HUES6 (cell line): ENCODE measurements at regions not wholly inside any gene's neighbourhood (a gene's known extent, or its start where the extent isn't known, plus 50 kb on each side); places are given as distances from the start of the nearest gene placed in this dataset.
A peak's percentile ranks its signal among the peaks of the same experiment; 100 is the strongest.

ENCODE experiments used
- H3K27ac ChIP-seq: 2 replicates; pipeline ENCODE4 v1.7.0; 2013; ENCODE audit warnings: low read depth, mild to moderate bottlenecking, low read length, inconsistent platforms
- H3K27me3 ChIP-seq: 2 replicates; pipeline ENCODE4 v1.6.1; 2013; ENCODE audit warnings: low read length; ENCODE audit not compliant: control insufficient read depth, insufficient read depth
- H3K36me3 ChIP-seq: 2 replicates; pipeline ENCODE4 v1.6.1; 2013; ENCODE audit warnings: low read length; ENCODE audit not compliant: control insufficient read depth, insufficient read depth
- H3K4me1 ChIP-seq: 2 replicates; pipeline ENCODE4 v1.6.1; 2013; ENCODE audit warnings: low read length; ENCODE audit not compliant: control insufficient read depth, insufficient read depth
- H3K4me3 ChIP-seq: 2 replicates; pipeline ENCODE4 v1.5.1; 2013; ENCODE audit warnings: low read depth, low read length
- H3K9ac ChIP-seq: one replicate; pipeline ENCODE4 v1.6.1; 2013; ENCODE audit warnings: mild to moderate bottlenecking, low read length
- H3K9me3 ChIP-seq: 2 replicates; pipeline ENCODE4 v1.6.1; 2013; ENCODE audit warnings: low read depth, low read length; ENCODE audit not compliant: control insufficient read depth, insufficient read depth

DNA sequence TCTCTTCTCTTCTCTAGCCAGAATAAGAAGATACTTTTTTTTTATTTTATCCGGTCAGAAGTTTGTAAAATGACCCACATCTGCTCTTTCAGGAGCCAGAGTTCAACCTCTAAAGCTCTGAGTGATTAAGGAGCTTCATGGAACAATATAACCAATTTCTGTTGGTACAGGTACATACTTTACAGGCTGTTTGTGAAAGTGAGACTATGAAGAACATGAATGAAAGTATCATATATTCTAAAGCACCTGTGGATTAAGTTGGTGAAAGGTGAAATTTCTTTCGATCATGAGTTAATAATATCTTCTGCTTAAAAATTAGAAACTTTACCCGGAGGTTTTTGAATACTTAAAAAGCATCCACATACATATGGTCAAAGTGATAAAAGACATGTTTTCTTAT is 65.2 kb downstream of the DMRT2 start:
- Histone ChIP-seq H3K9me3 (no peaks in the 10 kb centered on the region), H3K4me1 (peaks cover under 1% of the 10 kb centered on the region; the same call in 1 of the 2 replicates), H3K9ac (no peak overlapping the region), H3K4me3 (no peak overlapping the region), H3K36me3 (no peaks in the 10 kb centered on the region), H3K27ac (no peak overlapping the region), H3K27me3 (no peaks in the 10 kb centered on the region)

DNA sequence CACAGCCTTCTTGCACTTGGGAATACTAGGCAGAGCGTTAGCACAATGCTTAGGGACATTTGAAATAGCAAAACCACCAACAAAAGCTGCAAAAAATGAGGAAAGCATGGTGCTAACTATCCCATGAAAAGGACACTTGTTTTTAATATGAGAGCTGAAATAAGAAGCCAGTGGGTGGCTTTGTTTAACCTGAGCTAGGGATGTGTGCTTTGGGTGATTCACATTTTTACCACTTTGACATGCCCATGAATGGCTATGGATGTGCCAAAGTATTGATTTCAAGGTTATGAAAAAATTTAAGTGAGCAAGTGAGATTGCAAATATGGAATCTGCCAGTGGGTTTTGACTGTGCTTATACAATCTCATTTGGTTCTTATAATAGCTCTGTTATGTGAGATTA is 67.3 kb downstream of the DMRT2 start:
- H3K27me3 ChIP-seq: no peaks in the 10 kb centered on the region
- no peaks in the 10 kb centered on the region for H3K36me3 ChIP-seq
- H3K9ac ChIP-seq: no peak overlapping the region
- H3K4me3 ChIP-seq: no peak overlapping the region
- H3K27ac ChIP-seq: no peak overlapping the region
- H3K9me3 ChIP-seq: no peaks in the 10 kb centered on the region
- H3K4me1 ChIP-seq: peaks cover 6% of the 10 kb centered on the region; the same call in 1 of the 2 replicates

DNA sequence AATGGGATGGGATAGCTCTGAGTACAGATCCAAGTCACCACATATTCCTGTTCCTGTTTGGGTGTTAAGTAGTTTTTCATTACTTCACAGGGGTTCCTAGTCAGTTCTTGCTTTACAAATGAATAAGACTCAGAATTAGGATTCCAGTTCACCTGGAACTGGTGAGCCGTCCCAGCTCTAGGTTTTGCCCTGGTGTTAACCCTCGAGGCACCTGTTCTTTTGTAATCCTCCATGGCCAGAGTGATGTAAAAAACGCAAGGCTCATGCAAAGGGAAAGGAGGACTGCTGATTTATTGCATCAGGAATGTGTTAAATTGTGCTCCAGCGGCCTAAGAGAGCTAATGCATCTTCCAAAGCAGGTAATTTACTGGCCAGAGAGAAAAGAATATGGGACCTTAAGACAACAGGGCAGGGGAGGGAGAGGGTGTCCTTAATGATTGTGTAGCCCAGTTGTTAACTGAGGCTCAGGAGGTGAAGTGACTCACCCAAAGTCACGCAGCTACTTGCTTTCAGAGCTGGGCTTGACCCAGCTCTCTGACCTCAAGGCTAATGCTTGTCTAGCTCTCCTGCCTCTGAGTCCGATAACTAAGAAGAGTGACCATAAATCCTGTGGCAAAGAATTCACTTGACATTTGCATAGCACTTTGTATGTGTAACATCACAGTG is 70.5 kb downstream of the DMRT2 start:
- Histone ChIP-seq H3K9me3 (no peaks in the 10 kb centered on the region), H3K9ac (no peak overlapping the region), H3K4me1 (peaks cover 6% of the 10 kb centered on the region; the same call in 1 of the 2 replicates), H3K27ac (no peak overlapping the region), H3K36me3 (no peaks in the 10 kb centered on the region), H3K27me3 (no peaks in the 10 kb centered on the region), H3K4me3 (no peak overlapping the region)

DNA sequence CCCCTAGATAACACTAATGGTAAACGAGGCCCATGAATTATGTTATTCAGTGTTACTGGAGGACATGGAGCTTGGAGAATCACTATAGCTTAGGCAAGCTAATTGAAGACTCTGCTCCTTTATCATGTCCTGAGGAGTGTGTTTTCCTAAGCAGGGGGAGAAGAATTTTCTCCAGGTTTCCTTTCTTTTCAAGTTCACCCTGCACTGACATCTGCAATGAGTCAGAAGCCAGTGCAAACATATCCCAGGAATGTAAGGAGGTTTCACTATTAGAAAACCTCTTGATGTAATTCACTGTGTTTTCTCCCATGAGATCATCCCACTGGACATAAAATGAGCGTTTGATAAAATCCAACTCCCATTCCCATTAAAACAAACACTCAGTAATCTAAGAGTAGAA is 75.6 kb downstream of the DMRT2 start:
- Histone ChIP-seq H3K4me3 (no peak overlapping the region), H3K4me1 (peaks cover 7% of the 10 kb centered on the region), H3K9me3 (no peaks in the 10 kb centered on the region), H3K27me3 (no peaks in the 10 kb centered on the region), H3K36me3 (no peaks in the 10 kb centered on the region), H3K27ac (no peak overlapping the region), H3K9ac (no peak overlapping the region)

DNA sequence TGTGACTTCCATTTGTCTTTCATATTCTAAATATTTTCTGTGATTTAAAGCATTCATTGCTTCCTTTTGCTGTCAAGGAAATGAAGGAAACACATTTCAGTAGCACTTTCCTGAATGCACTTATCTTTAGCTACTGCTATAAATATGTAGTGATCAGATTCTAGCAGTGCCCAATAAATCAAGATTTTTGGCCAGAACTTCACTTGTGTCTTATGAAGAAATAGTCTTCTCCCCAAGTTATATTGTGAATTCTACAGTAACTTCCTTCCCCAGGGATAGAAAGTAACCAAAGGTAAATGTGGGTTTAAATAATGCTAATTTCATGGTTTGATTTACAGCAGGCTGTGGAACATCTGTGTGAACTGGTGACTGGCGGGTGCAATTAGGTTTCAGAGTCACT is 77.9 kb downstream of the DMRT2 start:
- no peak overlapping the region for H3K9ac ChIP-seq
- H3K27ac ChIP-seq: no peak overlapping the region
- no peaks in the 10 kb centered on the region for H3K27me3 ChIP-seq
- no peak overlapping the region for H3K4me3 ChIP-seq
- no peaks in the 10 kb centered on the region for H3K36me3 ChIP-seq
- peaks cover 5% of the 10 kb centered on the region for H3K4me1 ChIP-seq
- no peaks in the 10 kb centered on the region for H3K9me3 ChIP-seq

DNA sequence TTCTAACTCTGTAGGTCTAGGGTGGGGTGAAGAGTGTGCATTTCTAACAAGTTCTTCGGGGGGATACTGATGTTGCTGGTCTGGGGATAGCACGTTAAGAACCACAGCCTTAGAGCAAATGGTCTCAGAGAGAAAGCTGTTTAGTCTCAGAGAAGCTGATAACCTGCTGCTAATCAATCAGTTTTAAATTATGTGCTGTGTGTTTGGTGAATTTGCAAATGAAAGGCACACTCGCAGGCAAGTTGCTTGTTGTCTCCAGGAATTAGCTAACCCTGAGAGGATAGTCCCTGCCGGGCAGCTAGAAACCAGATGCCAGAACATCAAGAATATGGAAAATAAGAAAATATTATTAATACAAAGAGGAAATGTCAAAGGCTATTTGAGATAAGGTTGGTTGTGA is 79.2 kb downstream of the DMRT2 start:
- H3K4me3 ChIP-seq: peak overlapping the region; percentile 18; the same call in 1 of the 2 replicates
- no peak overlapping the region for H3K9ac ChIP-seq
- H3K36me3 ChIP-seq: no peaks in the 10 kb centered on the region
- peaks cover 5% of the 10 kb centered on the region for H3K4me1 ChIP-seq
- H3K9me3 ChIP-seq: no peaks in the 10 kb centered on the region
- no peak overlapping the region for H3K27ac ChIP-seq
- no peaks in the 10 kb centered on the region for H3K27me3 ChIP-seq

DNA sequence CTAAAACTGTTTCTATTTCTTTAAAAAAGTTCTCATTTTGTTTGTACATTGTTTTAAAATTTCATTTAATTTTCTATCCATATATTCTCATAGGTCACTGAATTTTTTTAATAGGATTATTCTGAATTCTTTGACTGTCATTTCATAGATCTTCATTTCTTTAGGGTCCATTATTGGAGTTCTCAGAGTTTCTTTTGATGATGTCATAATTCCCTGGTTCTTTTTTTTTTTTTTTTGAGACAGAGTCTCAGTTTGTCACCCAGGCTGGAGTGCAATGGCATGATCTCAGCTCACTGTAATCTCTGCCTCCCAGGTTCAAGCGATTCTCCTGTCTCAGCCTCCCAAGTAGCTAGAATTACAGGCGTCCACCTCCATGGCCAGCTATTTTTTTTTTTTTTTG is 89.9 kb downstream of the DMRT2 start:
- Histone ChIP-seq H3K36me3 (no peaks in the 10 kb centered on the region), H3K27me3 (no peaks in the 10 kb centered on the region), H3K4me3 (no peak overlapping the region), H3K27ac (no peak overlapping the region), H3K9me3 (0 out of 2 replicates have a peak, but pooled peaks cover 4% of the 10 kb centered on the region), H3K9ac (no peak overlapping the region), H3K4me1 (no peaks in the 10 kb centered on the region)

DNA sequence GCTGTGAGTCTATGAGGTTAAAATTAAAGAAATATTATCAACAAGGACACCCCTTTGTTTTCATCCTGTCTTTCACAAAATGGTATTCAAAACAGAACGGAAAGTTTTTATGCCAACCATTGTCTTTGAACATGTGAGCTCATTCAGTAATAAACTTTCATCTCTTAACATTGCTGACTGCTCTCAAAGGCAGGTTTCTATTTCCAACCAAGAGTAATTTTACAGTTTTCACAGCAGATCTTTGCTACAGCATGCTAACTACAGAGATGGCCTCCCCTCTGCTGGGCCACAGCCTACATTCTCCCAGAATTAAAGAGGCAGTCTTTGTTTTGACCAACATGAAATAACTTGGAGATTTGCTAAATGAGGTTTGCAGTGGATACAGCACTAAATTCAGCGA is 101.5 kb downstream of the DMRT2 start:
- no peaks in the 10 kb centered on the region for H3K36me3 ChIP-seq
- no peaks in the 10 kb centered on the region for H3K4me1 ChIP-seq
- H3K27ac ChIP-seq: no peak overlapping the region
- H3K4me3 ChIP-seq: no peak overlapping the region
- H3K9ac ChIP-seq: no peak overlapping the region
- H3K27me3 ChIP-seq: no peaks in the 10 kb centered on the region
- no peaks in the 10 kb centered on the region for H3K9me3 ChIP-seq

DNA sequence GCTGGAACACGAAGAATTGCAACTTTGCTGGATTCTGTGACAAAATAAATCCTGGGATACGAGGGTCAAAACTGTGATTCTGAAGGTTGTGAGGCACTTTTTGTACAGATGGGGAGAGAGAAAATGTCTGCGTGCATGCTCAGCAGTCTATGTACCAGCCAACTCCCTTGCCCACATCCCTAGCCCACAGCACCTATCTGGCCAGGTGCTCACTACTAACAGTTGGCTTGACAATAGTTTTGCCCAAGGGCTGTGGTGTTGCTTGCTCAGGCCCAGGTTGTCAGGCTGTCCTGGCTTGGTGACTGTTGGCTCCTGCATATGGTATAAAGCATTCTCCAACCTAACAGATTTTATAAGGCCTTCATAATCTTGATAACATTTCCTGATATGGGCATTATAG is 102.0 kb downstream of the DMRT2 start:
- Histone ChIP-seq H3K9ac (no peak overlapping the region), H3K27ac (no peak overlapping the region), H3K27me3 (no peaks in the 10 kb centered on the region), H3K9me3 (no peaks in the 10 kb centered on the region), H3K36me3 (no peaks in the 10 kb centered on the region), H3K4me3 (no peak overlapping the region), H3K4me1 (no peaks in the 10 kb centered on the region)

DNA sequence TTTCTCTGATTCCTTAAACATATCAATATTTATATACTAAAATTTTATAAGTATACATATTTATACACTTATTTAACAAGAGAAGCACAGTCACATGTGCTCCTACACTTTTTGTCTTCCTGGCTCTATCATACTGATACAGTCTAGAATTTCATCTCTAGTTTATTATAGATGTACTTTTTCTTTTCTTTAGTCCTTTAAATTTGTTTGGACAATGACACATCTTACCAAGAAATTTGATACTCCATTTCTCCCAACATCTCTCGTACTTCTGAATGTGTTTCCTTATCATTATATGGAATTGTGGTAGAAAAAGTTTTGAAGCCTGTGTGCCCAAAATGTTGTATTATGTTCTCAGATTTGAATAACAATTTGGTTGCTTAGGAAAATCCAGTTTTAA is 104.6 kb downstream of the DMRT2 start:
- no peak overlapping the region for H3K27ac ChIP-seq
- no peaks in the 10 kb centered on the region for H3K4me1 ChIP-seq
- no peaks in the 10 kb centered on the region for H3K27me3 ChIP-seq
- H3K4me3 ChIP-seq: no peak overlapping the region
- H3K9me3 ChIP-seq: no peaks in the 10 kb centered on the region
- H3K9ac ChIP-seq: no peak overlapping the region
- H3K36me3 ChIP-seq: no peaks in the 10 kb centered on the region

DNA sequence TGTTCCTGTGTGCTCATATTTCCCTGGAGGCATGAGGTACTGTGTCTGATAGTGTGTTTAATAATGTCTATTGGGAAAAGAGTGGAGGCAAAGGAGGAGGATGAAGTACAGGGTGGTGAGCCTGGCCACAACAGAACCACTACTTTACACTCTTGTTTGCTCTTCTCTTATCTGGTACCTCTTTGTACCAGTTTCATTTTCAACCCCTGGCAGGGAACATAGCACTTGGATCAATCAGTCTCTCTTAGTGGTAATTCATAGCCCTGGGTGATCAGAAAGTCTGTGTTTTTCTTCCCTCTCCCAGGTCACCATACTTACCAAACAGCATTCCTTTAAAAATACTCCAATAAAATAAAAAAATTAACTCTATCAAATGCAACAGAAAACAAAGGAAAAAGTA is 105.4 kb downstream of the DMRT2 start:
- no peaks in the 10 kb centered on the region for H3K9me3 ChIP-seq
- no peak overlapping the region for H3K27ac ChIP-seq

More for the DNA sequence above, 105.4 kb downstream of the DMRT2 start:
- Histone ChIP-seq H3K27me3 (no peaks in the 10 kb centered on the region), H3K9ac (no peak overlapping the region), H3K36me3 (no peaks in the 10 kb centered on the region), H3K4me1 (no peaks in the 10 kb centered on the region), H3K4me3 (no peak overlapping the region)
